GM12878 (cell line): ENCODE measurements at regions not wholly inside any gene's neighbourhood (a gene's known extent, or its start where the extent isn't known, plus 50 kb on each side); places are given as distances from the start of the nearest gene placed in this dataset.

Experiments
- ATAC-seq: fragments of 200-7000 bp; cut with Tn5 transposase; 3 replicates; pipeline ENCODE4 v1.9.1; 2020; ENCODE audit warnings: mild to moderate bottlenecking, moderate library complexity
- BruUV-seq: library from RNA; stranded (reverse); fragments of 400-500 nt; replicated peaks from 2 replicates; lab custom pipeline; 2021; lab: Mats Ljungman, UMichigan
- CTCF ChIA-PET: fragments of 300-600 bp; sonication (Branson Sonifier 250); formaldehyde crosslinking; extraction: SDS; loops from one replicate; lab custom pipeline; 2021; ENCODE audit warnings: inconsistent platforms; lab: Yijun Ruan, JAX
- POLR2A ChIA-PET: fragments of 350-600 bp; formaldehyde crosslinking; extraction: SDS; loops from one replicate; lab custom pipeline; 2021; ENCODE audit warnings: inconsistent platforms; lab: Charles Lee
- RAD21 ChIA-PET: fragments of 300-600 bp; sonication (Branson Sonifier 250); formaldehyde crosslinking; loops from one replicate; lab custom pipeline; 2023; ENCODE audit warnings: antibody characterized with exemption; ENCODE audit not compliant: unreplicated experiment; lab: Charles Lee
- SMC1A ChIA-PET: fragments of 300-600 bp; sonication (Branson Sonifier 250); formaldehyde crosslinking; loops from one replicate; lab custom pipeline; 2023; ENCODE audit not compliant: unreplicated experiment, uncharacterized antibody; lab: Charles Lee
- DNase-seq: peaks from one replicate; pipeline ENCODE4 v3.0.0-alpha.2; 2011; ENCODE audit warnings: low read depth, low spot score
- FAIRE-seq: peaks from 3 replicates; lab custom pipeline; 2011; peaks lifted over from hg19 to GRCh38; lab: Jason Lieb, UNC
- H2AFZ ChIP-seq: 2 replicates; pipeline ENCODE4 v1.6.0; 2011; ENCODE audit warnings: low read depth, low read length, control low read depth; ENCODE audit not compliant: control insufficient read depth
- H3K27ac ChIP-seq: 2 replicates; pipeline ENCODE4 v1.5.1; 2011; ENCODE audit warnings: control low read depth; ENCODE audit not compliant: control insufficient read depth, insufficient read depth
- H3K27me3 ChIP-seq, 2 experiments: replicated peaks in 1 of 2; 2 replicates each; pipeline versions ENCODE4 v1.6.0 to v1.6.1; 2011; ENCODE audit warnings: low read length in 1 of 2; ENCODE audit not compliant: control insufficient read depth in 2 of 2, insufficient read depth in 2 of 2
- H3K36me3 ChIP-seq, 2 experiments: 2 replicates each; pipeline ENCODE4 v1.5.1; 2011; ENCODE audit warnings: low read length in 1 of 2; ENCODE audit not compliant: control insufficient read depth in 2 of 2, insufficient read depth in 2 of 2
- H3K4me1 ChIP-seq: 2 replicates; pipeline ENCODE4 v1.6.1; 2011; ENCODE audit warnings: mild to moderate bottlenecking, low read length, moderate library complexity, mixed read lengths; ENCODE audit not compliant: control insufficient read depth, insufficient read depth
- H3K4me2 ChIP-seq: 2 replicates; pipeline ENCODE4 v1.6.0; 2011; ENCODE audit warnings: control low read depth; ENCODE audit not compliant: control insufficient read depth, insufficient read depth
- H3K4me3 ChIP-seq: fragments of 200-600 bp; sonication (generic); 2 replicates; pipeline ENCODE4 v1.5.1; 2016
- H3K79me2 ChIP-seq: 2 replicates; pipeline ENCODE4 v1.6.0; 2011; ENCODE audit warnings: low read length; ENCODE audit not compliant: control insufficient read depth, insufficient read depth
- H3K9ac ChIP-seq: 2 replicates; pipeline ENCODE4 v1.8.0; 2011; ENCODE audit warnings: low read length, control low read depth, mixed read lengths; ENCODE audit not compliant: control insufficient read depth, insufficient read depth
- H3K9me3 ChIP-seq: replicated peaks from 3 replicates; pipeline ENCODE4 v1.5.1; 2011; ENCODE audit warnings: mild to moderate bottlenecking, low read length; ENCODE audit not compliant: control insufficient read depth, insufficient read depth
- H4K20me1 ChIP-seq: 2 replicates; pipeline ENCODE4 v1.6.0; 2011; ENCODE audit not compliant: control insufficient read depth, insufficient read depth
- CBX5 ChIP-seq: sonication (generic); IDR thresholded peaks from 2 replicates; pipeline ENCODE4 v1.6.1; 2016; ENCODE audit warnings: low read depth, moderate library complexity, mild to moderate bottlenecking, inconsistent platforms
- IKZF2 ChIP-seq, 2 experiments: fragments of 450-650 bp; IDR thresholded peaks; 2 replicates each; pipeline ENCODE4 v1.6.1; 2017; ENCODE audit warnings: mild to moderate bottlenecking in 2 of 2, moderate library complexity in 2 of 2
- KDM1A ChIP-seq: fragments of 200-600 bp; sonication (generic); IDR thresholded peaks from 2 replicates; pipeline ENCODE4 v1.6.1; 2016; ENCODE audit warnings: borderline replicate concordance
- NFYB ChIP-seq: IDR thresholded peaks from 2 replicates; pipeline ENCODE4 v1.6.1; 2011; ENCODE audit warnings: low read depth, mild to moderate bottlenecking, low read length, improper control_type of control experiment, moderate library complexity; ENCODE audit not compliant: insufficient read depth
- POLR2AphosphoS2 ChIP-seq: IDR thresholded peaks from 2 replicates; pipeline ENCODE4 v1.6.1; 2011; ENCODE audit warnings: low read depth, mild to moderate bottlenecking, low read length, improper control_type of control experiment, moderate library complexity
- SMARCA5 ChIP-seq: fragments of 450-650 bp; IDR thresholded peaks from 2 replicates; pipeline ENCODE4 v1.6.1; 2017; ENCODE audit warnings: mild to moderate bottlenecking
- WGBS: methylation state at CpG from one replicate; pipeline ENCODE4 v1.1.6; 2016; ENCODE audit warnings: low lambda C conversion rate; ENCODE audit not compliant: insufficient replicate concordance, insufficient coverage; ENCODE audit errors: missing lambda C conversion rate; 5-methylcytosine and 5-hydroxymethylcytosine counted together
- in situ Hi-C: fragments of 300-500 bp; cut with MboI; formaldehyde crosslinking; loops from 9 replicates; pipeline ENCODE4 v1.14.3; 2018; ENCODE audit warnings: mixed read lengths
- intact Hi-C: fragments of 100-400 bp; cut with micrococcal nuclease; formaldehyde crosslinking; loops from one replicate; pipeline ENCODE4 v1.14.2; 2022; ENCODE audit not compliant: unreplicated experiment
- TF ChIP-seq, protein P1 (sequence below): fragments of 450-650 bp; IDR thresholded peaks from 2 replicates; pipeline ENCODE4 v1.6.1; 2017; ENCODE audit warnings: mild to moderate bottlenecking, low read depth, inconsistent platforms; ENCODE audit not compliant: poor library complexity, severe bottlenecking
- TF ChIP-seq, protein P2 (sequence below): IDR thresholded peaks from 2 replicates; pipeline ENCODE4 v1.6.1; 2011; ENCODE audit warnings: low read depth, mild to moderate bottlenecking, low read length, moderate library complexity, borderline replicate concordance; ENCODE audit errors: extremely low read depth

DNA sequence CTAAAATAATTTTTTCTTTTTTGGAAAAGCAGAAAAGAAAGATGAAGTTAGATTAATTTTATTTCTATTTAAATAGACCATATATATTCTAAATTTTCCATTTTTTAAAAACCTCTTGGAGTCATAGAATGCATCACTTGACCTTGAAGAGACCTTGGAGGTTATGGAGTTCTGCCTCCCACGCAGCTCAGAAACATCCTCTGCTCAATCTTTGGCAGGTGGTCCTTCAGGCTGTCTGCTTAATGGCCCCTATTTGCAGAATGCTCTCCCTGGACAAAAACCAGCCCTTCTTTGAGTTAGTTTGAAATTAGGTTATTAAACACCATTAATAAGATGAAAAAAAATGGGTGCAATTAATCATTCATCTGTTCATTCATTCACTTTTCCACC lies 194.1 kb upstream of the TLL1 start:
- ATAC-seq: no peak
- Histone ChIP-seq H3K36me3 (no peaks in the 10 kb centered on the region), H4K20me1 (no peaks in the 10 kb centered on the region), H3K9ac (no peak overlapping the region), H3K27ac (no peak overlapping the region), H3K27me3 (no peaks in the 10 kb centered on the region)
- POLR2A ChIA-PET: interaction anchor here (0.5 kb wide), 1 partner anchor 352 kb away, joined by 3 read pairs; no protein-coding TSS in a partner anchor
- TF ChIP-seq, protein P1, sequence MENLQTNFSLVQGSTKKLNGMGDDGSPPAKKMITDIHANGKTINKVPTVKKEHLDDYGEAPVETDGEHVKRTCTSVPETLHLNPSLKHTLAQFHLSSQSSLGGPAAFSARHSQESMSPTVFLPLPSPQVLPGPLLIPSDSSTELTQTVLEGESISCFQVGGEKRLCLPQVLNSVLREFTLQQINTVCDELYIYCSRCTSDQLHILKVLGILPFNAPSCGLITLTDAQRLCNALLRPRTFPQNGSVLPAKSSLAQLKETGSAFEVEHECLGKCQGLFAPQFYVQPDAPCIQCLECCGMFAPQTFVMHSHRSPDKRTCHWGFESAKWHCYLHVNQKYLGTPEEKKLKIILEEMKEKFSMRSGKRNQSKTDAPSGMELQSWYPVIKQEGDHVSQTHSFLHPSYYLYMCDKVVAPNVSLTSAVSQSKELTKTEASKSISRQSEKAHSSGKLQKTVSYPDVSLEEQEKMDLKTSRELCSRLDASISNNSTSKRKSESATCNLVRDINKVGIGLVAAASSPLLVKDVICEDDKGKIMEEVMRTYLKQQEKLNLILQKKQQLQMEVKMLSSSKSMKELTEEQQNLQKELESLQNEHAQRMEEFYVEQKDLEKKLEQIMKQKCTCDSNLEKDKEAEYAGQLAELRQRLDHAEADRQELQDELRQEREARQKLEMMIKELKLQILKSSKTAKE: no peak
- TF ChIP-seq IKZF2 (IDR thresholded peaks at IDR 0.05): no peak
- TF ChIP-seq, protein P2, sequence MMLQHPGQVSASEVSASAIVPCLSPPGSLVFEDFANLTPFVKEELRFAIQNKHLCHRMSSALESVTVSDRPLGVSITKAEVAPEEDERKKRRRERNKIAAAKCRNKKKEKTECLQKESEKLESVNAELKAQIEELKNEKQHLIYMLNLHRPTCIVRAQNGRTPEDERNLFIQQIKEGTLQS: no peak
- TF ChIP-seq, all 136 proteins: peak for 0
- no peaks in the 10 kb centered on the region for H3K4me1 ChIP-seq
- intact Hi-C loops (no loop called here), in situ Hi-C loops (no loop called here)
- H3K4me3 ChIP-seq: no peak overlapping the region
- no TSS peak for BruUV-seq
- ChIA-PET SMC1A (no interaction called here), CTCF (no interaction called here), RAD21 (no interaction called here)
- DNase-seq (no peak), FAIRE-seq (no peak)
- no peaks in the 10 kb centered on the region for H3K9me3 ChIP-seq
- WGBS: 0% methylated on average over 1 of the region's 1 CpG
- H3K4me2 ChIP-seq: no peak overlapping the region
- no peaks in the 10 kb centered on the region for H3K79me2 ChIP-seq
- no peak overlapping the region for H2AFZ ChIP-seq

DNA sequence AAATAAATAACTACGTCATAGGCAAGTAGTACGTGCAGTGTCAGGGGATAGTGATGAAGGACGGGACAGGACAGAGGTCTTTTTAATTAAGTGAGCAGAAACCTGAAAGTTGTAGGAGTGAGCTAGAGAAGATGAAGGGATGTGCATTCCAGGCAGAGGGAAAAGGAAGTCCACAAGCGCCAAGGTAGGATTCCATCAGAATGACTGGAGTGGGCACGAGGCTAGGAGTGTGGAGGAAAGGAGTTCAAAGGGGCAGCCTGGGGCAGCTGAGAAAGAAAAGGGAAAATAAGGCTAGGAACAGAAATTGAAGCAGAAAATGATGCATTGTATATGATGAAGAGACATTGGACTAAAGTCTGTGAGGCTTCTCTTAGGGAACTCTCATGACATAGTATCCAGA lies 192.2 kb upstream of the TLL1 start:
- RAD21 ChIA-PET: interaction anchor here (0.6 kb wide), 1 partner anchor 216 kb away, joined by 3 read pairs; no protein-coding TSS in a partner anchor
- Histone ChIP-seq H3K79me2 (no peaks in the 10 kb centered on the region), H3K4me2 (no peak overlapping the region), H3K27ac (no peak overlapping the region), H3K4me3 (no peak overlapping the region), H3K9ac (no peak overlapping the region), H3K27me3 (no peaks in the 10 kb centered on the region), H3K36me3 (no peaks in the 10 kb centered on the region), H3K4me1 (no peaks in the 10 kb centered on the region), H2AFZ (no peak overlapping the region), H4K20me1 (no peaks in the 10 kb centered on the region), H3K9me3 (no peaks in the 10 kb centered on the region)
- no peak for FAIRE-seq
- CTCF ChIA-PET: no interaction called here
- in situ Hi-C loops (no loop called here), intact Hi-C loops (no loop called here)
- no peak for ATAC-seq
- no peak for DNase-seq
- POLR2A ChIA-PET: no interaction called here
- TF ChIP-seq CBX5: no peak
- TF ChIP-seq NFYB: no peak
- TF ChIP-seq SMARCA5: no peak
- TF ChIP-seq POLR2AphosphoS2: no peak
- no peak for TF ChIP-seq KDM1A
- BruUV-seq: no TSS peak
- 34% methylated on average over 5 of the region's 5 CpGs for WGBS
- SMC1A ChIA-PET: interaction anchor here (0.6 kb wide), 1 partner anchor 428 kb away, joined by 3 read pairs; no protein-coding TSS in a partner anchor
